PC-3 (cell line): ENCODE measurements at regions not wholly inside any gene's neighbourhood (a gene's known extent, or its start where the extent isn't known, plus 50 kb on each side); places are given as distances from the start of the nearest gene placed in this dataset.

ENCODE experiments used
- ATAC-seq: fragments of 200-7000 bp; cut with Tn5 transposase; 2 replicates; pipeline ENCODE4 v1.9.1; 2020; ENCODE audit warnings: mild to moderate bottlenecking, moderate library complexity
- BruUV-seq: library from RNA; stranded (reverse); fragments of 400-500 nt; replicated peaks from 2 replicates; lab custom pipeline; 2021; lab: Mats Ljungman, UMichigan
- CTCF ChIA-PET: fragments of 300-600 bp; sonication (Branson Sonifier 250); formaldehyde crosslinking; loops from one replicate; lab custom pipeline; 2022; ENCODE audit warnings: antibody characterized with exemption; lab: Charles Lee
- POLR2A ChIA-PET: fragments of 300-600 bp; sonication (Branson Sonifier 250); formaldehyde crosslinking; loops from one replicate; lab custom pipeline; 2022; ENCODE audit warnings: antibody characterized with exemption; ENCODE audit not compliant: unreplicated experiment; lab: Charles Lee
- DNase-seq: peaks from one replicate; pipeline ENCODE4 v3.0.0-alpha.2; 2015
- H2AFZ ChIP-seq: fragments of 300-600 bp; sonication (generic); 2 replicates; pipeline ENCODE4 v1.6.0; 2016; ENCODE audit warnings: antibody characterized with exemption, low read length
- H3F3A ChIP-seq: fragments of 300-600 bp; sonication (generic); one replicate; pipeline ENCODE4 v1.6.0; 2017; ENCODE audit warnings: antibody characterized with exemption, low read length, control low read depth, mild to moderate bottlenecking; ENCODE audit not compliant: unreplicated experiment
- H3K27ac ChIP-seq: fragments of 300-600 bp; sonication (generic); 2 replicates; pipeline ENCODE4 v1.5.1; 2016; ENCODE audit warnings: mild to moderate bottlenecking, low read length
- H3K27me3 ChIP-seq: fragments of 300-600 bp; sonication (generic); 2 replicates; pipeline ENCODE4 v1.6.1; 2016; ENCODE audit warnings: low read length, mixed read lengths
- H3K36me3 ChIP-seq: fragments of 300-600 bp; sonication (generic); 2 replicates; pipeline ENCODE4 v1.6.1; 2016; ENCODE audit warnings: low read depth, mixed run types, low read length, mixed read lengths
- H3K4me1 ChIP-seq: fragments of 300-600 bp; sonication (generic); 2 replicates; pipeline ENCODE4 v1.5.1; 2016; ENCODE audit warnings: low read length; ENCODE audit not compliant: insufficient read depth
- H3K4me2 ChIP-seq: fragments of 300-600 bp; sonication (generic); 2 replicates; pipeline ENCODE4 v1.6.0; 2016; ENCODE audit warnings: low read length
- H3K4me3 ChIP-seq: fragments of 300-600 bp; sonication (generic); 2 replicates; pipeline ENCODE4 v1.5.1; 2016; ENCODE audit warnings: mild to moderate bottlenecking, low read length, mixed read lengths
- H3K79me2 ChIP-seq: fragments of 300-600 bp; sonication (generic); 2 replicates; pipeline ENCODE4 v1.6.1; 2017; ENCODE audit warnings: low read length, mixed read lengths
- H3K9ac ChIP-seq: fragments of 300-600 bp; sonication (generic); 2 replicates; pipeline ENCODE4 v1.6.0; 2016; ENCODE audit warnings: mild to moderate bottlenecking, low read length
- H3K9me2 ChIP-seq: fragments of 300-600 bp; sonication (generic); replicated peaks from 2 replicates; pipeline ENCODE4 v1.6.1; 2016; ENCODE audit warnings: mixed run types, low read length, mixed read lengths
- H3K9me3 ChIP-seq: fragments of 300-600 bp; sonication (generic); 2 replicates; pipeline ENCODE4 v1.6.1; 2016; ENCODE audit warnings: low read length, mixed read lengths
- H4K20me1 ChIP-seq: fragments of 300-600 bp; sonication (generic); 2 replicates; pipeline ENCODE4 v1.6.1; 2016; ENCODE audit warnings: low read length, mixed read lengths
- CTCF ChIP-seq: fragments of 300-600 bp; sonication (generic); conservative IDR thresholded peaks from 2 replicates; pipeline ENCODE4 v1.5.1; 2017; ENCODE audit warnings: antibody characterized with exemption, low read depth, mild to moderate bottlenecking, low read length
- EZH2 ChIP-seq: fragments of 300-600 bp; sonication (generic); IDR thresholded peaks from one replicate; pipeline ENCODE4 v1.6.1; 2017; ENCODE audit warnings: antibody characterized with exemption, mild to moderate bottlenecking, low read length; ENCODE audit not compliant: unreplicated experiment
- EZH2phosphoT487 ChIP-seq: fragments of 300-600 bp; sonication (generic); IDR thresholded peaks from 2 replicates; pipeline ENCODE4 v1.6.1; 2018; ENCODE audit warnings: mild to moderate bottlenecking, antibody characterized with exemption, low read length, borderline replicate concordance
- intact Hi-C: fragments of 100-400 bp; cut with micrococcal nuclease; formaldehyde crosslinking; loops from 2 replicates; pipeline ENCODE4 v1.9.0; 2023

GRCh38 chr10:123390874-123391273, 236.7 kb downstream of the BUB3 start:
- Histone ChIP-seq H3K36me3 (no peaks in the 10 kb centered on the region), H4K20me1 (no peaks in the 10 kb centered on the region), H2AFZ (no peak overlapping the region), H3K27ac (no peak overlapping the region), H3K27me3 (no peaks in the 10 kb centered on the region), H3K9me2 (no peaks in the 10 kb centered on the region), H3K4me3 (no peak overlapping the region), H3K4me1 (no peaks in the 10 kb centered on the region), H3K79me2 (no peaks in the 10 kb centered on the region), H3F3A (no peaks in the 10 kb centered on the region), H3K9ac (no peak overlapping the region), H3K9me3 (no peaks in the 10 kb centered on the region), H3K4me2 (no peak overlapping the region)
- BruUV-seq, result no TSS peak
- ATAC-seq (no peak), DNase-seq (no peak)
- intact Hi-C loops, result no loop called here
- CTCF ChIA-PET, result no interaction called here
- TF ChIP-seq EZH2, result no peak
- no peak for TF ChIP-seq CTCF
- no peak for TF ChIP-seq EZH2phosphoT487
- POLR2A ChIA-PET, result no interaction called here

- H4K20me1 ChIP-seq, result no peaks in the 10 kb centered on the region
- CTCF ChIA-PET, result no interaction called here
- no TSS peak for BruUV-seq
- no peaks in the 10 kb centered on the region for H3K79me2 ChIP-seq
- no peak overlapping the region for H3K4me3 ChIP-seq
- intact Hi-C loops, result no loop called here
- H2AFZ ChIP-seq, result no peak overlapping the region
- no peaks in the 10 kb centered on the region for H3K4me1 ChIP-seq
- H3K27me3 ChIP-seq, result no peaks in the 10 kb centered on the region
- no peak overlapping the region for H3K27ac ChIP-seq
- POLR2A ChIA-PET, result no interaction called here
- TF ChIP-seq EZH2 (no peak), CTCF (no peak), EZH2phosphoT487 (no peak)
- no peaks in the 10 kb centered on the region for H3K9me2 ChIP-seq
- no peak for ATAC-seq
- H3K9ac ChIP-seq, result no peak overlapping the region
- no peaks in the 10 kb centered on the region for H3K36me3 ChIP-seq
- no peaks in the 10 kb centered on the region for H3F3A ChIP-seq
- no peak for DNase-seq
- no peak overlapping the region for H3K4me2 ChIP-seq
- no peaks in the 10 kb centered on the region for H3K9me3 ChIP-seq
Observed at GRCh38 chr10:123391275-123392028, 237.2 kb downstream of the BUB3 start.

- Histone ChIP-seq H3K4me2 (no peak overlapping the region), H3F3A (no peaks in the 10 kb centered on the region), H3K27me3 (no peaks in the 10 kb centered on the region), H3K9me3 (no peaks in the 10 kb centered on the region), H3K9ac (no peak overlapping the region), H4K20me1 (no peaks in the 10 kb centered on the region), H3K79me2 (no peaks in the 10 kb centered on the region), H3K4me1 (no peaks in the 10 kb centered on the region), H3K27ac (no peak overlapping the region), H3K9me2 (no peaks in the 10 kb centered on the region), H3K36me3 (no peaks in the 10 kb centered on the region), H3K4me3 (no peak overlapping the region), H2AFZ (no peak overlapping the region)
- intact Hi-C loops, result no loop called here
- DNase-seq, result no peak
- BruUV-seq, result no TSS peak
- POLR2A ChIA-PET, result no interaction called here
- CTCF ChIA-PET, result no interaction called here
- TF ChIP-seq CTCF (no peak), EZH2phosphoT487 (no peak), EZH2 (no peak)
- no peak for ATAC-seq
Observed at GRCh38 chr10:123392182-123392963, 238.2 kb downstream of the BUB3 start.
